GM12892 (cell line): ENCODE measurements at regions not wholly inside any gene's neighbourhood (a gene's known extent, or its start where the extent isn't known, plus 50 kb on each side); places are given as distances from the start of the nearest gene placed in this dataset.

ENCODE experiments used
- DNase-seq: peaks from one replicate; pipeline ENCODE4 v3.0.0; 2011; ENCODE audit not compliant: insufficient read length
- FAIRE-seq: peaks from 2 replicates; lab custom pipeline; 2011; peaks lifted over from hg19 to GRCh38; lab: Jason Lieb, UNC
- POLR2A ChIP-seq: IDR thresholded peaks from 2 replicates; pipeline ENCODE4 v1.6.1; 2011; ENCODE audit warnings: low read depth, low read length, control low read depth
- POLR2AphosphoS5 ChIP-seq: IDR thresholded peaks from 2 replicates; pipeline ENCODE4 v1.6.1; 2011; ENCODE audit warnings: low read depth, low read length, control low read depth
- TAF1 ChIP-seq: IDR thresholded peaks from 2 replicates; pipeline ENCODE4 v1.6.1; 2011; ENCODE audit warnings: low read depth, mild to moderate bottlenecking, control low read depth, low read length, borderline replicate concordance

- no peak for FAIRE-seq
- DNase-seq, result no peak
- TF ChIP-seq TAF1 (no peak), POLR2AphosphoS5 (no peak), POLR2A (no peak)
Observed at GRCh38 chr12:124188561-124189405, 106.1 kb upstream of the RFLNA start.

GRCh38 chr12:124190312-124191023, 104.4 kb upstream of the RFLNA start:
- no peak for TF ChIP-seq POLR2AphosphoS5
- no peak for TF ChIP-seq POLR2A
- TF ChIP-seq TAF1, result no peak
- no peak for FAIRE-seq
- no peak for DNase-seq

DNA sequence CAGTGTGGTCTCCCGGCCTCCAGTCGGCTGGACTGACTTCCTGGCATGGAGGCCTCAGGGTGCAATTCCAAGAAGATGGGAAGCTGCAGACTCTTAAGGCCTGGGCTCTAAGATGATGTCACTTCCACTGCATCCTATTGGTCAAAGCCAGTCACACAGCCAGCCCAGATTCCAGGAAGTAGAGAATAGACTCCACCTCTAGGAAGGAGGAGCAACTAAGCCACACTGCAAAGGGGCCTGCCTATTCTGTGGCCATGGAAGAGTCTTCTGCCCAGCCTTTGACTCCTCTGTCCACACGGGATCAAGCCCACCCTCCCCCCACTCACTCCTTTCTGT, 103.9 kb upstream of the RFLNA start:
- DNase-seq (no peak), FAIRE-seq (no peak)
- TF ChIP-seq TAF1, result no peak
- TF ChIP-seq POLR2AphosphoS5, result no peak
- no peak for TF ChIP-seq POLR2A

GRCh38 chr12:124191966-124192365, 102.9 kb upstream of the RFLNA start:
- FAIRE-seq (no peak), DNase-seq (no peak)
- TF ChIP-seq TAF1 (no peak), POLR2A (no peak), POLR2AphosphoS5 (no peak)

DNA sequence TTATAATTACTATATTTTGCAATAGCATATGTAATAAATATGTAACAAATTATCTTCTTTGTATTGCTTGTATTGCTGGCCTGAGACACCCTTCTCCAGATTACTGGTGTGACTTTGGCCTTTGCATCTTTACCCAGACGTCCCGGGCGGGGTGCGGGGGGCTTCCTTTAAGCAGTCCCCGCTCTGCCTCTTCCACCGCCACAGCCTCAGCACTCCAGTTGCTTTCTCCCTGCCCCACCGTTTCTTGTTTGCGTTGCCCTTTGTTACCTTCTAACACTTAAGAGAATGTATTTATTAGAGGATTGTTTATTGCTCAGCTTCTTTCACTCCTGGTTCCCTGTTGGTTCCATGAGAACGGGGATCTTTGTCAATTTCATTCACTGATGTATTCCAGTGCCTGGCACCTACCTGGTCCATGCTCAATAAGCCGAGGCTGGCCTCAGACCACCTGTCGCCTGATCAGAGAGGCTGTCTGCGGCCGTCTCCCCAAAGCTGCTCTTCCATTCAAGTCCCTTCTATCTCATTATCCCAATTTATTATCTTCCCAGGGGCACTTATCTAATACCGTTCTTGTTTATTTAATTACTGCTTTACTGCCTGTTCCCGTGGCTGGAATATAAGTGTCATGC, 100.5 kb upstream of the RFLNA start:
- TF ChIP-seq POLR2A, result no peak
- TF ChIP-seq TAF1, result no peak
- TF ChIP-seq POLR2AphosphoS5, result no peak

GRCh38 chr12:124194893-124195566, 99.9 kb upstream of the RFLNA start:
- FAIRE-seq, result no peak
- TF ChIP-seq POLR2A (no peak), POLR2AphosphoS5 (no peak), TAF1 (no peak)
- no peak for DNase-seq

More for the DNA sequence above, 100.5 kb upstream of the RFLNA start:
- no peak for DNase-seq
- no peak for FAIRE-seq

- no peak for FAIRE-seq
- no peak for DNase-seq
- no peak for TF ChIP-seq TAF1
- TF ChIP-seq POLR2A, result no peak
- no peak for TF ChIP-seq POLR2AphosphoS5
Observed at GRCh38 chr12:124195567-124195942, 99.3 kb upstream of the RFLNA start.

- DNase-seq, result no peak
- TF ChIP-seq TAF1, result no peak
- TF ChIP-seq POLR2AphosphoS5, result no peak
- FAIRE-seq, result no peak
Observed at GRCh38 chr12:124196236-124196635, 98.7 kb upstream of the RFLNA start.

DNA sequence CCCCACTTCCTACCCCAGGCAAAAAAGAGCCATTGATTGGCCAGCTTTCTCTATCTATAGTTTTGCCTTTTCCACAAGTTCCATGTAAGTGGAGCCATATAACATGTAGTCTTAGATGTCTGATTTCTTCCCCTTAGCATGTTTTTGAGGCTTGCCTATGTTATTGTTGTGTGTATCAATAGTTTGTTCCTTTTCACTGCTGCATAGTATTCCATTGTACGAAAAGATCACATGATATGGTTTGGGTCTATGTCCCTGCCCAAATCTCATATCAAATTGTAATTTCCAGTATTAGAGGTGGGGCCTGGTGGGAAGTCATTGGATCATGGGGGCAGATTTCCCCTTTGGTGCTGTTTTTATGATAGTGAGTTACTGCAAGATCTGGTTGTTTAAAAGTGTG, 93.6 kb upstream of the RFLNA start:
- no peak for DNase-seq
- no peak for FAIRE-seq

DNA sequence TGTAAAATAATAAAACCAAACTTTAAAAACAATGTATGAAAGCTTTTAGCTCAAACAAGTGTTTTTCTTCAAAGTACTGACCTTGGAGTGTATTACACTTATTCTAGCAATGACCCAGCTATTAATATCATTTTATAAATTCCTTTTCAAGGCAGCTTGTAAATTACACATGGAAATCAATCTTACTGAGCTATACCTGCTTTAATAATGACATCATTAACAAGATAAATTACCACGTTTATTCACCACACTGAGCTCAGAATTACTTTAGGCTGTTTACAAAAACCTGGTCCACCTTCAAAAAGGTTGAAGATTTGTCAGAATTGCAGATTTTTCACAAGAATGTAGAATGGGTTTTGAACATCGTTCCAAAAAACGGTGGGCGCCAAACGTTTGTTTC, 91.7 kb upstream of the RFLNA start:
- TF ChIP-seq POLR2A, result no peak
- TF ChIP-seq POLR2AphosphoS5, result no peak
- TF ChIP-seq TAF1, result no peak
- FAIRE-seq, result no peak
- DNase-seq, result no peak

More for the DNA sequence above, 93.6 kb upstream of the RFLNA start:
- TF ChIP-seq TAF1 (no peak), POLR2A (no peak), POLR2AphosphoS5 (no peak)

DNA sequence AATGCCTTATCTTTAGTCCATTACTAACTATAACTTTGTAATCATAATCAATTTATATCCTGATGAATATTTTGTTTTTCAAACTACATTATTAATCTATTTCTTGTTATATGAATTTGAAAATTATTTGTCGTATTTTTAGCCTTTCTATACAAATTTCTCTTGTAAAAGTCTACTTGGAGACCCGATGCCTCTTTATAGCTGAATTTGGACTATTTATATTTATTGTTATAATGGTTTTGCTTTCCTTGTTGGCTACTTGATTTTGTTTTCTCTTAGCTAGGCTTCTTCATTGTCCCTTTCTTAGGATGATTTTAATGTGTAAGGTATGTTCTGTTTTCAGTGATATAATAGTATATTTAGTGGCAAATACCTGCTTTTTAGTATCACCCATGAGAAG, 89.5 kb upstream of the RFLNA start:
- no peak for DNase-seq
- FAIRE-seq, result no peak
- TF ChIP-seq POLR2AphosphoS5 (no peak), TAF1 (no peak), POLR2A (no peak)
